Renal cortex interstitium (tissue), 11 donors: ENCODE measurements at regions not wholly inside any gene's neighbourhood (a gene's known extent, or its start where the extent isn't known, plus 50 kb on each side); places are given as distances from the start of the nearest gene placed in this dataset.
"Not testable (repeated sequence)": the region's sequence is repeated elsewhere in the genome, so short reads cannot be mapped to it uniquely, and the experiment has no call there.

ENCODE experiments used
- DNase-seq, 11 donors: peaks; one replicate each; pipeline ENCODE4 v3.0.0-alpha.2; 2013; ENCODE audit warnings: low read depth in 9 of 11, low spot score in 4 of 11; ENCODE audit errors: extremely low read depth in 1 of 11

DNA sequence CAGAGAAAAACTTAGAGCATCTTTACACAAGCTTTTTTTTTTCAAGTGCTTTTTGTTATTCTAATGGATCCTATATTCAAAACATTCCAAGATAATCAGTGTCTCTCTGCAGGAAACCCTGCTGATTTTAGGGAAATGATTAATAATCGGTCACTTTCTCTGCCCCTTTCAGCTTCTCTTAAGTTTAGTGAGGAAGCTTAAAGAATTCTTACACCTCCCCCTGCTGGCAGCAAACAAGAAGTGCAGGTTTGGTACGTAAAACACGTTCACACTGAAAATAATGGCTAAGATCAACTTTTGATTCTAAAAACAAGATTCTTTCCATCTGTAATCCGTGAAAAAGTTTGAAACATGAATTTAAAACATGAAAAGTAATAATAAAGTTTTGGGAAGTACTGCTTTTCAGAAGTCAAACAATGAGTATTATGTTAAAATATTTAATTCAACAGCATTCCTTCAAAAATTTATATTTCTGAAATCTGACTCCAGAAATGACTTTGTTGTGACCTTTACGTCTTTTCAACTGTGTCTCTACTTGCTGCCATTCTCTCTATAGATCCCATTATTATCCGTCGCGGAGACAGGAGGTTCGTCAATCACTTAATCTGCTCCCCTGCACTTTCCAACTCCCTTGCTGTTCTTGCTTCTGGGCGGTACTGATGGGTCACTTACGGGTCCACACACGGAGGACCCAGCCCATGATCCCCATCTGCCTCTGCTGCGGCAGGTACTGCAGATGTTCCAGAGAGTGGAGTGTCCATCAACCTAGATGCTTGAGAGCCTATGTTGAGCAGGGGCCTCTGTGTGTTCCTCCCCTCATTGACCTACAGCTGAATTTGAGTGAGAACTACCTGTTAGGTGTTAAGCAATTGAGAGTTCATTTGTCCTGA lies 203.1 kb upstream of the EDNRB start:
- peak; percentile 34 to 66 (median 56) for DNase-seq

DNA sequence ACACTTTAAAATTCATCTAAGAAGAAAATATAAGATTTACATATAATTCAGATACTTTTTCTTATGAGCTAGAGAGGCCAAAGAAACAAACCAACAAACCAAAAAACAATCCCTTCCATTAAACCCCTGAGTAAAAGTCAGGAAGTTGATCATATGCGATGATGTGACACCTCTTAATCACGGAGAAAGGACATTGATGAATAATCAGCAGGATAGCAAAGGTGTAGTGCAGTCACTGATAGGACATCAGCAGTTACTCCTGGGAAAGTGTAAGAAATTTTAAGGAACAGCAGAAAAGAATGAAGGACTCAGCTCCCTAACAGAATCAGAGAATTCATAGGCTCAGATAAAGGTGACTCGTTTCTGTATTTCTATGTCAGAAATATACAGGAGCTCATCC lies 202.4 kb upstream of the EDNRB start:
- no peak for DNase-seq

DNA sequence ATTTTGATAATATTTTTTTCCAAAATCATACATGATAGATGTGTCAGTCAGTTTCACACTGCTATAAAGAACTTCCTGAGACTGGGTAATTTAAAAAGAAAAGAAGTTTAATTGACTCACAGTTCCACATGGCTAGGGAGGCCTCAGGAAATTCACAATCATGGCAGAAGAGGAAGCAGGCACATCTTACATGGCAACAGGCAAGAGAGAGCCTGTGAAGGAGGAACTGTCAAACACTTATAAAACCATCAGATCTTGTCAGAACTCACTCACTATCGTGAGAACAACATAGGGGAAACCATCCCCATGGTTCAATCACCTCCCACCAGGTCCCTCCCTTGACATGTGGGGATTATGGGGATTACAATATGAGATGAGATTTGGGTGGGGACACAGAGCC lies 201.5 kb upstream of the EDNRB start:
- not testable (repeated sequence) for DNase-seq

DNA sequence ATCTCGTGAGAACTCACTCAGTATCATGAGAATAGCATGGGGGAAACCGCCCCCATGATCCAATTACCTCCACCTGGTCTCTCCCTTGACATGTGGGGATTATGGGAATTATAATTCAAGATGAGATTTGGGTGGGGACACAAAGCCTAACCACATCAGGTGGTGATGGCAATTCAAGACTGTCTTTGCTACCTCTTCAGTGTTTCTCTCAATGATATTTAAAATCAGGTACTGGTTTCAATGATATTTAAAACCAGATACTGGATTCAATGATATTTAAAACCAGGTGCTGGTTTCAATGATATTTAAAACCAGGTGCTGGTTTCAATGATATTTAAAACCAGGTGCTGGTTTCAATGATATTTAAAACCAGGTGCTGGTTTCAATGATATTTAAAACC lies 198.4 kb upstream of the EDNRB start:
- not testable (repeated sequence) for DNase-seq

DNA sequence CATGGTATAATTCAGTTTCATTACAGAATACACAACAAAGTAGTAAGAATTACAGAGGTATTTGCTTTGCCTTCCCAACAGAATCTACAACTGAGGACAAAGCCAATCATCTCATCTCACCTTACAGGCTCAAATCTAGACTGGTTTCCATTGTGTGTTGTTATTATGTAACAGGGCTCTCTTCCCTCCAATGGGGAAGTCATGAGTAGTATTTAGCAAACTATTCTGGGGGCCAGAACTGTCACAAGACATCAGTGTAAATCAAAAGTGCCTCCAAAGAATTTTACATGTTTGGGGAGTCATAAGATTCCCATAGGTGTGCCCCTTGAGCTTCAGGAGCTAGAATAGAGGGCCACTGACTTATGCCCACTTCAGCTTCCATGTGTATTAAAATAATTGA lies 187.0 kb upstream of the EDNRB start:
- DNase-seq = no peak

DNA sequence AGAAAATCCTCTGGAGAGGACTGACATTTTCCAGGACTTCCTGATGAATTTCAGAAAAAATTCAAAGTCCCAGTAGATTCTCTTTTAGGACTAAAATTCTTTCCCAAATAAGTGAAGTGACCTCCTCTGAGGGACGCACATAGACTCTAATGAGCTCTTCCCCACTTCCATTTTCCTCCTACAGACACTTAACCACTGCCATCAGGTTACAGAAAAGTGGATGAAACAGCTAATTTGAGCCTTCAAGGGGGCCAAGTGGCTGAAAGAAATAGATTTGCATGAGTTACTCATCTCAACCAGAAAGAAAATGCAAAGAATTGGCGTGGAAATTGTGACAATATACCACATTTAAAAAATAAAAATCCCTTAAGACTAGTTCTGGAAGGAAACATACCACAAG lies 185.3 kb upstream of the EDNRB start:
- no peak for DNase-seq

DNA sequence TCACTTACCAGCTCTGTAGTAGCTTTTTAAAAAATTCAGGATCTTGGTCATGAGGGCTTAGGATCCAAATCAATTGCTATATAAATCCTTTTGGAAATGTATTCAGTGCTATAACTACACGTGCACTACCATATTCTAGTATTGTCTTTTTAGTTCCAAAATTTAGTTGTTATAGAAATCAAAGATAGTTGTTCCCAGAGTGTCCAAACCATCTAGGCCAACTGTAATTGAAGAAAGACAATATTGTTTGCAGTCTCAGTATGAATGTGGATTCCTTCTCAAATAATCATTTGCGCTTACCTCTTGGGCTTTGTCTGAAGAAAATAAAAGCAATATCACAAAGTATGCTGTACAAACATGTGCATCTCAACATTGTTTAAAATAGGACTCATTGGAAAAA lies 184.1 kb upstream of the EDNRB start:
- no peak for DNase-seq

DNA sequence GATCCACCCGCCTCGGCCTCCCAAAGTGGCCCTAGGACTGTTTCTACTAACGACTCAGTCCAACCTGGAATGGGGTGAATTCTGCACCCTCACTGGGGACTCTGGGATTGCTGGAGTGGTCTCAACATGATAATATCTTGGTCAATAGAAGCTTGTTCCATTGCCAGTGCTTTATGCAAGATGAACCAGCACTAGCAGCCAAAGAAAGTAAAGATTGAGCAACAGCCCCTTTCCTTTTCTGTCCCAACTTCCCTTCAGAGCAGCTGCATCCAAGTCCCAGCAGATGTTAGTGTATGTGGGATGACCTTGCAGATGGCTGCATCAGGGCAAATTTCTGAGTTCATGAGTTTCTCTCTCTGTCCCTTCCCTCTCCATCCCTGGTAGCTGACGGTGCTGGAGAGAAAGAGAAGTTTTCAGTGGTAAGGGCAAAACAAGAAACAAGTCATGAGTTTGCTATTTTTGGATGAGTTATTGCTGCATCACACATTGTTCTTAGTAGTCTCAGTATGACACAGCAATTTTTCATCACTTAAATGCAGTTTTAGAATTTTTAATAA lies 183.6 kb upstream of the EDNRB start:
- no peak for DNase-seq

DNA sequence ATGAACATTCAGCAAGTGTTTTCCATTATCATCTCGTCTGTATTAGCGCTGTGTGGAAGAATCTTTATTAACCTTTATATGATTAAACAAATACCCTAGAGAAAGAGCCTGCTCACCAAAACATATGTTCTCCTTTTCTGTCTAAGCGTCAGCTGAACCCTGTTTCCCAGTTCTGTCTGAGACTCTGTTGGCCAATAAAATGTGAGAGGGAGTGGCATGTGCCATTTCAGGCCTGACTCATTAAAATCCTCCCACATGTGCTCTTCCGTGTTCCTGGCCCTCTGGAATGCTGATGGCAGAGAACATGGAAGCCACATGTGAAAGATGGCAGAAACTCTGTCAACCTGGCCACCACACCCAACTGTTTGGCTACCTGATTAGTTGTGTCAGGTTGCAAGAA lies 181.9 kb upstream of the EDNRB start:
- no peak for DNase-seq

DNA sequence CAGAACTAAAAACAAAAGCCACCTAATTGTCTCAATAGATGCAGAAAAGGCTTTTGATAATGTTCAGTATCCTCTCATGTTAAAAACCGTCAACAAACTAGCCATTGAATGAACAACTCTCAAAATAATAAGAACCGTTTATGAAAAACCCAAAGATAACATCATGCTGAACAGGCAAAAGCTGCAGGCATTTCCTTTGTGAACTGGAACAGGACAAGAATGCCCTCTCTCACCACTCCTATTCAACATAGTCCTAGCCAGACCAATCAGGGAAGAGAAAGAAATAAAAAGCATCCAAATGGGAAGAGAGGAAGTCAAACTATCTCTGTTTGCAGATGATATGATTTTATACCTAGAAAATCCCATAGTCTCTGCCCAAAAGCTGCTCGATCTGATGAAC lies 179.6 kb upstream of the EDNRB start:
- DNase-seq = no peak

DNA sequence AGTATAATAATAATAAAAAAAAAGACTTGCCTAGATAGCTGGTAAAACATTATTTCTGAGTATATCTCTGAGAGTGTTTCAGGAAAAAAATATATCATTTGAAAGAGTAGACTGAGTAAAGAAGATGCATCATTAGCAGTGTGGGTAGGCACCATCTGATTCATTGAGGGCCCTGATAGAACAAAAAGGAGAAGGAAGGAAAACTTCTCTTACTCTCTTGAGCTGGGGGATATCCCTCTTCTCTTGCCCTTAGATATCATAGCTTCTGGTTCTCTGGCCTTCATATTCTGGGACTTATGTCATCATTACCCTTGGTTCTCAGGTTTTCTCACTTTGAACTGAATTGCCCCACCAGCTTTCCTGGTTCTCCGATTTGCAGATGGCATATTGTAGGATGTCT lies 177.6 kb upstream of the EDNRB start:
- no peak for DNase-seq

DNA sequence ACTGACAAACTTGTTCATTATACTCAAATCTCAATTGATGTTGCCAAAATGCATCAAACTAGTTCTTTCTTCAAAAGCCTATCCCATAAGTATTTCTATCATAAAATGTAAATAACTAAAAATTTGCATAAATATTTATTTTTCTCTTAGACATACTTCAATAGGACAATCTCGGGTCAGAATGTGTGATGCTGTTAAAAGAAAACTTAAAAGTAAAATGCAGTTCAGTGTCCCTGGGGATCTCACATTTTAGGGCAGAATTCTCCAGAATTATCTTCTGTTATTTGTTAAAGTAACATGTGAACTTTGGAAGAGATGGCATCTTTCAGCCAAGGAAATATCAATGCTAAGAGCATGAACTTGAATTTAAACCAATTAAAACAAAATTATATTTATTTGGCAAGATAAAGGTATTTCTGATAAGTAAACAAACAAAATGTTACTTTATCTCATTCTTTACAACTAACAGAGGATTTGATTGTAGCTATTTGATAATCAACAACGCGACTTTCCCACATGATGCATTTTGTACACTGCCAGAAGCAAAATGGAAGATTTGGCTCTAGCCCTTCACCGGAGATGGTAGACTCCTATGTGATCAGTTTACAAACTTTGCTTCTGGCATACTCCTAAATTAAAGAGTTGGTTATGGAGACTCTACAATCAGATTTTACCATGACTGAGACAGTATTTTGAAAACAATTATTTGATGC lies 169.5 kb upstream of the EDNRB start:
- DNase-seq = no peak

DNA sequence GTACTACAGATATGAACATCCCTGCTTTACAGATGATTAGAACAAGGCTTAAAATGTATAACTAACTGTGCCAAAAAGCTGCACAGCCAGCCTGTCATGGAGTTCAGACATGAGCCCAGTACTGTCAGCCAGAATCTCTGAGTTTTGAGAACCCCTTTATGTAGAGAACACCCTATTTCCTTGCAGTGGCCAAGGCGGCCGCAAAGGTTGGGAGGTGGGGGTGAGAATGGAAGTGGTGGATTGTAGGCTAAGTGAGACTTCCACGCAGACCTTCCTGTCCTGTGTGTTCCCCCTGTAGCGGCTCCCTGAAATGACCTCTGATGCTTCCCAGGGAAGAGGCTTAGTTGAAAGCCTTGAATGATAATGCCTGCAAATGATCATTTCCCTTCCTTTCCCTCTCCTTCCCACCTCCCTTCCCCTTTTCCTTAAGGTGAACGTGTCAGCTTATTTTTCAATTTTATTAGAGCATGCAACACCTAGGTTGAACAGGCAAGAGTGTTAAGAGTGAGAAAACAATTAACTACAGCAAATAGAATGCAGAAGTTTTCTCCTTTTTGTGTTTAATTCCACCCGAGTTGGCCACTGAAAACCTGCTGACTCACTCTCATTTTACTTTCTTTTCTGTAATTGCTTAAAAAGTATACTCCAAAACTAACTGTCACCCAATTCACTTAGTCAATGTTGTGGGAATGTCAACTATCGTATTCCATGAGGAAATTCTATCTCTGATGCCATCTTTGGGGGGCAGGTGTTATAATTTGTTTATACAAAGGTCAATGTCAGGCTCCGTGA lies 167.0 kb upstream of the EDNRB start:
- DNase-seq = no peak

DNA sequence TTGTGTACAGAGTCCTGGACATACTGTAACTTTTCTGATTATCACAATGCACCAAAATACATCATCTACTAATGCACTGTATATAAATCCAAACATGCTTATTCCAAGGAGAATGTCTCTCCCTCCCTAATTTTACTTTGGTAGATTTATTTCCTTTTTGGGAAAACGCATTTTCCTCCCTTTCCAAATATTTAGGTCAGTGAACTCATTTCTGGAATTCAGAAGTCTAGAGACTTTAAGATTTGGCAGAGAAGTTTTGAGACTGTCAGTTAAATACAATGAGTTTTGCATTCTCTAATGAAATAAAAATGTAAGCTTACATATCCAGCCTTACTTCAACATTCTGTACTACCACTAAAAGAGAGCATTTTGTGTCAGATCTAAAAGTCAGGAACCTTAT lies 165.8 kb upstream of the EDNRB start:
- DNase-seq = no peak

DNA sequence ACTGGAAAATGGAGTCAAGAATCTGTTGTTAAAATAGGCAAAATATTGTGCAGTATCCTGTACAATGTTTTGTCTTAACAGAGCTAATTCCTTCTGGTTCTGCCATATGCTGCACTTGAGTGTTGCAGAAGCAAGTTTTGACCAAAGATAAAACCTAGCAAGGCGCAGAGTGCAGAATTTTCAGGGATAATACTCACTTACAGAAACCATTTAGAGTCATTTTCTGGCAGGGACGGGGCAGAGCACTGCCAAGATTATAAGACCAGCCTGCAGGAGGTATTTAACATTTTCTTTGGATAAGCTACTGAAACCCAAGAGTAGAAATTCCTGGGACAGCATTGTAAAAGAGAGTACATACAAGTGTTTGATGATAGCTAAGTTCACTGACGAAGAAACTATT lies 159.5 kb upstream of the EDNRB start:
- DNase-seq = no peak

DNA sequence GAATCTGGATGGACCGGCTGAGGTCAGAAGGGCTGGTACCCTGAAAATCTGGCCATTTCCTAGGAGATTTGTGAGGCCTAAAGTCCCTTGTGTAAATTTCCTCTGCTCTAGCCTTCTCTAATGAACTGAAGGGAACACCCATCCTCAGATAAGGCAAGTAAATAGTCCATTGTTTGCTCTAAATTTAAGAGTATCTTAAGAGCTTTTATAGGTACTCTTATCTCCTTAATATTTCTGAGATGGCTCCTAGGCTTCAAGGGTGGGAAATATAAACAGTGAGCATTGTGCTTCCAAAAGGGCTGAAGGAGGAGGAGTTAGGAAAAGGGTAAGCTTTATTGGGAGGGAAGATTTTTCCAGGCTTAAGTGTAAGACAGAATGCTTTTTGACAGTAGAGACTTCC lies 148.7 kb upstream of the EDNRB start:
- DNase-seq = no peak

DNA sequence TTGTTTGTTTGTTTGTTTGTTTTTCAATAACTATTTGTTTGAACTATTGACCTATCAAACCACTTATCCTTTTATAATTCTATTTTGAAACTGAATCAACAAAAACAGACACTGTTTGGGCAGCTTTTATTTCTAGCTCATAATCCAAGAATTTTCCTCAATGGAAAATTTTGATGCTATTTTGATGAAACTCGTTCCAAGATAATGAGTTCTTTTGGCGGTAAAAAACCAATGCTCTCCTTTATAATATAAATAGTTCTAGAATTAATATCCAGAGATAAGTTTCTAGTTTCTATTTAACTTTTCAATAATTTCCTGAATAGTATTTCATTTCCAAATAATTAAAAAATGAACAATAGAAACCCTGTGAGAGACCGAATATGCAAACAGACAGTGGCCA lies 146.5 kb upstream of the EDNRB start:
- DNase-seq = no peak

DNA sequence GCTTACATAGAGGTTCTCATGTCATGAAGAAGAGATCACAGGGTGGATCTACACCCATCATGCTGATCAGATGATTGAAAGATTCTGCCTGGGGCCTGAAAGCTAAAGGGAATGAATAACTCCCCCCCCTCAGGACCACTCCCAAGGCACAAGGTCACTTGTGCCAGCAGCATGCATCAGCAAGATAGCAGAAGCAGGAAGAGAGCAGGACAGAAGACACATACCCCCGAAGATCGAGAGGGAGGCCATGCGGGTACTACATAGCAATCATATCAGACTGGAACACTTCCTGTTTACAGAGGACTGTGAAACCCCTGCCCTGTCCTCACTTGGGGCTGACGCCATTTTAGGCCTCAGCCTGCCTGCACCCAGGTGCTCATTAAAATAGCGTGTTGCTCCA lies 143.2 kb upstream of the EDNRB start:
- DNase-seq = no peak

DNA sequence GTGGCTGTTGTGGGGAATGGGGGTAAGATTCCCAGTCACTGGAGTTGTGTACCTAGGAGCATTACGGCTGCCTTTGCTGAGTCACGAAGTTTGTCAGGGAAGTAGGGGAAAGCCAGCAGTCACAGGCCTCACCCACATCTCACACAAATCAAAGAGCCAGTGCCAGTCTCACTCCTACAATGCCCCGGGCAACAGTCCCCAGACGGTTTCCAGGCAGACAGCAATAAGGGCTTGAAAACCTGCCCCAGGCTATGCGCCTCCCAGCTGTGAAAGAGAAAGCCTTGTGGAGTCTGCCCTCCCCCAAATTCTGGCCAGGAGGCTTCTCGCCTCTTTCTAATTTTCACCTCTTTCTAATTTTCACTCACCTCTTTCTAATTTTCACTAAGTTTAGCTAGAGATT lies 142.3 kb upstream of the EDNRB start:
- no peak for DNase-seq

DNA sequence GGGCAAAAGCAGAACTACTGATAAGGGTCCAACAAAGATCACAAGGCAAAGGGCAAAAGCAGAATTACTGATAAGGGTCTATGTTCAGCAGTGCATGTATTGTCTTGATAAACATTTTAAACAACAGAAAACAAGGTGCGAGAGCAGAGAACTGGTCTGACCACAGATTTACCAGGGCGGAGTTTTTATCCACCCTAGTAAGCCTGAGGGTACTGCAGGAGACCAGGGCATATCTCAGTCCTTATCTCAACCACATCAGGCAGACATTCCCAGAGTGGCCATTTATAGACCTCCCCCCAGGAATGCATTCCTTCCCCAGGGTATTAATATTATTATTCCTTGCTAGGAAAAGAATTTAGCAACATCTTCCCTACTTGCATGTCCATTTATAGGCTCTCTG lies 138.2 kb upstream of the EDNRB start:
- not testable (repeated sequence) for DNase-seq
